ENCODE measurements at regions not wholly inside any gene's neighbourhood (a gene's known extent, or its start where the extent isn't known, plus 50 kb on each side); places are given as distances from the start of the nearest gene placed in this dataset.
"Not testable (repeated sequence)": the region's sequence is repeated elsewhere in the genome, so short reads cannot be mapped to it uniquely, and the experiment has no call there.

GRCh38 chrX:960821-961220 lies 251.6 kb downstream of the CRLF2 start:
- Histone ChIP-seq H3K27ac (no peak overlapping the region), H3K4me1 (no peaks in the 10 kb centered on the region), H3K4me3 (no peak overlapping the region), H3K36me3 (ENCODE audit: insufficient read depth in 1 of 2, low read depth in 1 of 2) (no peaks in the 10 kb centered on the region), H3K9me3 (no peaks in the 10 kb centered on the region), H3K27me3 (ENCODE audit: insufficient read depth in 3 of 3, low read length in 2 of 3) (peaks cover 0 to 18% (median 2%) of the 10 kb centered on the region in 3 donors)
- 14 to 20% (median 18%) methylated on average over 8 of the region's 8 CpGs for WGBS, 3 donors
- intact Hi-C loops (cut with DNase I), result no loop called here
- TF ChIP-seq, protein P1, sequence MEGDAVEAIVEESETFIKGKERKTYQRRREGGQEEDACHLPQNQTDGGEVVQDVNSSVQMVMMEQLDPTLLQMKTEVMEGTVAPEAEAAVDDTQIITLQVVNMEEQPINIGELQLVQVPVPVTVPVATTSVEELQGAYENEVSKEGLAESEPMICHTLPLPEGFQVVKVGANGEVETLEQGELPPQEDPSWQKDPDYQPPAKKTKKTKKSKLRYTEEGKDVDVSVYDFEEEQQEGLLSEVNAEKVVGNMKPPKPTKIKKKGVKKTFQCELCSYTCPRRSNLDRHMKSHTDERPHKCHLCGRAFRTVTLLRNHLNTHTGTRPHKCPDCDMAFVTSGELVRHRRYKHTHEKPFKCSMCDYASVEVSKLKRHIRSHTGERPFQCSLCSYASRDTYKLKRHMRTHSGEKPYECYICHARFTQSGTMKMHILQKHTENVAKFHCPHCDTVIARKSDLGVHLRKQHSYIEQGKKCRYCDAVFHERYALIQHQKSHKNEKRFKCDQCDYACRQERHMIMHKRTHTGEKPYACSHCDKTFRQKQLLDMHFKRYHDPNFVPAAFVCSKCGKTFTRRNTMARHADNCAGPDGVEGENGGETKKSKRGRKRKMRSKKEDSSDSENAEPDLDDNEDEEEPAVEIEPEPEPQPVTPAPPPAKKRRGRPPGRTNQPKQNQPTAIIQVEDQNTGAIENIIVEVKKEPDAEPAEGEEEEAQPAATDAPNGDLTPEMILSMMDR (IDR thresholded peaks at IDR 0.05), result no peak
- DNase-seq (no peak), ATAC-seq (no peak)

- WGBS, 3 donors, result 40 to 44% (median 42%) methylated on average over 10 of the region's 10 CpGs
- DNase-seq (no peak), ATAC-seq (no peak)
- intact Hi-C loops (cut with DNase I), result no loop called here
- Histone ChIP-seq H3K36me3 (ENCODE audit: insufficient read depth in 1 of 2, low read depth in 1 of 2) (no peaks in the 10 kb centered on the region), H3K9me3 (no peaks in the 10 kb centered on the region), H3K4me1 (no peaks in the 10 kb centered on the region), H3K27ac (no peak overlapping the region), H3K4me3 (no peak overlapping the region), H3K27me3 (ENCODE audit: insufficient read depth in 3 of 3, low read length in 2 of 3) (peaks cover 0 to 18% (median 2%) of the 10 kb centered on the region in 3 donors)
- TF ChIP-seq, protein P1 (IDR thresholded peaks at IDR 0.05), result no peak
Measured at GRCh38 chrX:959595-959994, 252.9 kb downstream of the CRLF2 start.

DNA sequence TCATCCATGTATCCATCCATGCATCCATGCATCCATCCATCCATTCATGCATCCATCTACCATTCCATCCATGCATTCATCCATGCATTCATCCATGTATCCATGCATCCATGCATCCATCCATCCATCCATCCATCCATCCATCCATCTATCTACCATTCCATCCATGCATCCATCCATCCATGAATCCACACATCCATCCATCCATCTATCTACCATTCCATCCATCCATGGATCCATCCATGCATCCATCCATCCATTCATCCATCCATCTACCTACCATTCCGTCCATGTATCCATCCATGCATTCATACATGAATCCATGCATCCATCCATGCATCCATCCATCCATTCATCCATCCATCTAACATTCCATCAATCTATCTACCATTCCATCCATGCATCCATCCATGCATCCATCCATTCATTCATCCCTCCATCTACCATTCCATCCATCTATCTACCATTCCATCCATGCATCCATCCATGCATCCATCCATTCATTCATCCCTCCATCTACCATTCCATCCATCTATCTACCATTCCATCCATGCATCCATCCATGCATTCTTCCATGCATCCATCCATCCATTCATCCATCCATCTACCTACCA lies 257.2 kb downstream of the CRLF2 start:
- 79 to 89% (median 79%) methylated on average over 1 of the region's 1 CpG for WGBS, 3 donors
- ATAC-seq; H3K9me3 ChIP-seq; DNase-seq; H3K4me1 ChIP-seq; H3K27me3 ChIP-seq (ENCODE audit: insufficient read depth in 3 of 3, low read length in 2 of 3); H3K27ac ChIP-seq; H3K4me3 ChIP-seq; intact Hi-C loops (cut with DNase I); H3K36me3 ChIP-seq (ENCODE audit: insufficient read depth in 1 of 2, low read depth in 1 of 2): not testable (repeated sequence)

DNA sequence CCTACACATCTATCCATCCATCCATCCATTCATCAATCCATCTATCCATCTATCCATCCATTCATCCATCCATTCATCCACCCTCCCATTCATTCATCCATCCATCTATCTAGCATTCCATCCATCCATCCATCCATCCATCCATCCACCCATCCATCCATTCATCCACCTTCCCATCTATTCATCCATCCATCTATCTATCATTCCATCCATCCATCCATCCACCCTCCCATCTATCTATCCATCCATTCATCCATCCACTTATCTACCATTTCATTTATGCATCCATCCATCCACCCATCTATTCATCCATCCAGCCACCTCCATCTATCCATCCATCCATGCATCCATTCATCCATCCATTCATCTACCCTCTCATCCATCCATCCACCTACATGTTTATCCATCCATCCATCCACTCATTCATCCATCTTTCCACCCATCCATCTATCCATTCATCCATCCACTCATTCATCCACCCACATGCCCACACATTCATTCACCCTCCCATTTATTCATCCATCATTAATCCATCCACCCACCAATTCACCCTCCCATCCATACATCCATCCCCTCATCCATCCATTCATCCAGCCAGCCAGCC lies 258.5 kb downstream of the CRLF2 start:
- intact Hi-C loops (cut with DNase I), result no loop called here
- no peaks in the 10 kb centered on the region for H3K36me3 ChIP-seq (ENCODE audit: insufficient read depth in 1 of 2, low read depth in 1 of 2)
- no peak for ATAC-seq

DNA sequence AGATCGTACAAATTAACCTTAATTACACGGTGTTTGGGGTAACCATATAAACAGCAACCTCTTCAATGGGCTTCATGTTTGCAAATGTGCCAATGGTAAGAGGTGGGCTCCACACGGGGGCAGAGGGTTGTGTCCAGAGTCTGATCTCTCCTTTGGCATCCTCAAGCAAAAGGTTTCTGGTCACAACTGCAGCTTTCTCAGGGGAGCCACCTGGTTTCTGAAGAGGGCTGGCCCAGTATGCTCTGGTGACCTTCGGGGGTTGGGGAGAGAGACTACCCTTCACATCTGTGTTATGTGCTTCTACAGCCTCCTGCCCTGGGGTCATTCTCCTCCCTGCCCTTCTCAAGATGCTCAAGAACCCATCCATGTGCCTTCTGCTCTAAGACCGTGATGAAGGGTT lies 259.6 kb downstream of the CRLF2 start:
- H3K9me3 ChIP-seq, result no peaks in the 10 kb centered on the region
- no peak overlapping the region for H3K4me3 ChIP-seq
- ATAC-seq, result no peak
- H3K36me3 ChIP-seq (ENCODE audit: insufficient read depth in 1 of 2, low read depth in 1 of 2), result no peaks in the 10 kb centered on the region
- no peak for DNase-seq
- WGBS, 3 donors, result 72 to 81% (median 77%) methylated on average over 5 of the region's 5 CpGs
- intact Hi-C loops (cut with DNase I), result no loop called here
- TF ChIP-seq, protein P1 (IDR thresholded peaks at IDR 0.05), result no peak
- no peaks in the 10 kb centered on the region for H3K27me3 ChIP-seq (ENCODE audit: insufficient read depth in 3 of 3, low read length in 2 of 3)
- no peak overlapping the region for H3K27ac ChIP-seq
- no peaks in the 10 kb centered on the region for H3K4me1 ChIP-seq

More for the DNA sequence above, 258.5 kb downstream of the CRLF2 start:
- Histone ChIP-seq H3K9me3 (no peaks in the 10 kb centered on the region), H3K4me1 (no peaks in the 10 kb centered on the region), H3K27me3 (ENCODE audit: insufficient read depth in 3 of 3, low read length in 2 of 3) (no peaks in the 10 kb centered on the region), H3K27ac (no peak overlapping the region), H3K4me3 (no peak overlapping the region)
- no peak for DNase-seq
- TF ChIP-seq, protein P1 (IDR thresholded peaks at IDR 0.05), result no peak

GRCh38 chrX:947262-947661 lies 265.2 kb downstream of the CRLF2 start:
- WGBS, 3 donors, result 66 to 83% (median 82%) methylated on average over 6 of the region's 6 CpGs
- H3K27me3 ChIP-seq (ENCODE audit: insufficient read depth in 3 of 3, low read length in 2 of 3); intact Hi-C loops (cut with DNase I); H3K27ac ChIP-seq; H3K4me3 ChIP-seq; H3K4me1 ChIP-seq; DNase-seq; H3K36me3 ChIP-seq (ENCODE audit: insufficient read depth in 1 of 2, low read depth in 1 of 2); H3K9me3 ChIP-seq; ATAC-seq: not testable (repeated sequence)
